PC-3 (cell line): ENCODE measurements at regions not wholly inside any gene's neighbourhood (a gene's known extent, or its start where the extent isn't known, plus 50 kb on each side); places are given as distances from the start of the nearest gene placed in this dataset.

Experiments used
- ATAC-seq: fragments of 200-7000 bp; cut with Tn5 transposase; 2 replicates; pipeline ENCODE4 v1.9.1; 2020; ENCODE audit warnings: mild to moderate bottlenecking, moderate library complexity
- BruUV-seq: library from RNA; stranded (reverse); fragments of 400-500 nt; replicated peaks from 2 replicates; lab custom pipeline; 2021; lab: Mats Ljungman, UMichigan
- CTCF ChIA-PET: fragments of 300-600 bp; sonication (Branson Sonifier 250); formaldehyde crosslinking; loops from one replicate; lab custom pipeline; 2022; ENCODE audit warnings: antibody characterized with exemption; lab: Charles Lee
- POLR2A ChIA-PET: fragments of 300-600 bp; sonication (Branson Sonifier 250); formaldehyde crosslinking; loops from one replicate; lab custom pipeline; 2022; ENCODE audit warnings: antibody characterized with exemption; ENCODE audit not compliant: unreplicated experiment; lab: Charles Lee
- DNase-seq: peaks from one replicate; pipeline ENCODE4 v3.0.0-alpha.2; 2015
- H2AFZ ChIP-seq: fragments of 300-600 bp; sonication (generic); 2 replicates; pipeline ENCODE4 v1.6.0; 2016; ENCODE audit warnings: antibody characterized with exemption, low read length
- H3F3A ChIP-seq: fragments of 300-600 bp; sonication (generic); one replicate; pipeline ENCODE4 v1.6.0; 2017; ENCODE audit warnings: antibody characterized with exemption, low read length, control low read depth, mild to moderate bottlenecking; ENCODE audit not compliant: unreplicated experiment
- H3K27ac ChIP-seq: fragments of 300-600 bp; sonication (generic); 2 replicates; pipeline ENCODE4 v1.5.1; 2016; ENCODE audit warnings: mild to moderate bottlenecking, low read length
- H3K27me3 ChIP-seq: fragments of 300-600 bp; sonication (generic); 2 replicates; pipeline ENCODE4 v1.6.1; 2016; ENCODE audit warnings: low read length, mixed read lengths
- H3K36me3 ChIP-seq: fragments of 300-600 bp; sonication (generic); 2 replicates; pipeline ENCODE4 v1.6.1; 2016; ENCODE audit warnings: low read depth, mixed run types, low read length, mixed read lengths
- H3K4me1 ChIP-seq: fragments of 300-600 bp; sonication (generic); 2 replicates; pipeline ENCODE4 v1.5.1; 2016; ENCODE audit warnings: low read length; ENCODE audit not compliant: insufficient read depth
- H3K4me2 ChIP-seq: fragments of 300-600 bp; sonication (generic); 2 replicates; pipeline ENCODE4 v1.6.0; 2016; ENCODE audit warnings: low read length
- H3K4me3 ChIP-seq: fragments of 300-600 bp; sonication (generic); 2 replicates; pipeline ENCODE4 v1.5.1; 2016; ENCODE audit warnings: mild to moderate bottlenecking, low read length, mixed read lengths
- H3K79me2 ChIP-seq: fragments of 300-600 bp; sonication (generic); 2 replicates; pipeline ENCODE4 v1.6.1; 2017; ENCODE audit warnings: low read length, mixed read lengths
- H3K9ac ChIP-seq: fragments of 300-600 bp; sonication (generic); 2 replicates; pipeline ENCODE4 v1.6.0; 2016; ENCODE audit warnings: mild to moderate bottlenecking, low read length
- H3K9me2 ChIP-seq: fragments of 300-600 bp; sonication (generic); replicated peaks from 2 replicates; pipeline ENCODE4 v1.6.1; 2016; ENCODE audit warnings: mixed run types, low read length, mixed read lengths
- H3K9me3 ChIP-seq: fragments of 300-600 bp; sonication (generic); 2 replicates; pipeline ENCODE4 v1.6.1; 2016; ENCODE audit warnings: low read length, mixed read lengths
- H4K20me1 ChIP-seq: fragments of 300-600 bp; sonication (generic); 2 replicates; pipeline ENCODE4 v1.6.1; 2016; ENCODE audit warnings: low read length, mixed read lengths
- EZH2 ChIP-seq: fragments of 300-600 bp; sonication (generic); IDR thresholded peaks from one replicate; pipeline ENCODE4 v1.6.1; 2017; ENCODE audit warnings: antibody characterized with exemption, mild to moderate bottlenecking, low read length; ENCODE audit not compliant: unreplicated experiment
- EZH2phosphoT487 ChIP-seq: fragments of 300-600 bp; sonication (generic); IDR thresholded peaks from 2 replicates; pipeline ENCODE4 v1.6.1; 2018; ENCODE audit warnings: mild to moderate bottlenecking, antibody characterized with exemption, low read length, borderline replicate concordance
- intact Hi-C: fragments of 100-400 bp; cut with micrococcal nuclease; formaldehyde crosslinking; loops from 2 replicates; pipeline ENCODE4 v1.9.0; 2023
- TF ChIP-seq, protein P1 (sequence below): fragments of 300-600 bp; sonication (generic); conservative IDR thresholded peaks from 2 replicates; pipeline ENCODE4 v1.5.1; 2017; ENCODE audit warnings: antibody characterized with exemption, low read depth, mild to moderate bottlenecking, low read length

DNA sequence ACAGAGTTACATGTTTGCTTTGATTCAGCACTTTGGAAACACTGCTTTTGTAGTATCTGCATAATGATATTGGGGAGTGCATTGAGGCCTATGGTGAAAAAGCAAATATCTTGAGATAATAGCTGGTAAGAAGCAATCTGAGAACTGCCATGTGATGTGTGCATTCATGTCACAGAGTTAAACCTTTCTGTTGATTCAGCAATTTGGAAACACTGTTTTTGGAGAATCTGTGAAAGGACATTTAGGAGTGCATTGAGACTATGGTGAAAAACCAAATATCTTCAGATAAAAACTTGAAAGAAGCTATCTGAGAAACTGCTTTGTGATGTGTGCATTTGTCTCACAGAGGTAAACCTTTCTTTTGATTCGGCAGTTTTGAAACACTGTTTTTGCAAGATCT is 346.8 kb downstream of the OR4C45 start:
- intact Hi-C loops, result no loop called here
- Histone ChIP-seq H4K20me1 (no peaks in the 10 kb centered on the region), H2AFZ (no peak overlapping the region), H3K9me2 (no peaks in the 10 kb centered on the region), H3F3A (no peaks in the 10 kb centered on the region), H3K4me1 (no peaks in the 10 kb centered on the region), H3K9me3 (peaks cover 62% of the 10 kb centered on the region), H3K9ac (no peak overlapping the region), H3K27me3 (no peaks in the 10 kb centered on the region), H3K4me3 (no peak overlapping the region), H3K27ac (no peak overlapping the region), H3K79me2 (no peaks in the 10 kb centered on the region), H3K36me3 (peaks cover 5% of the 10 kb centered on the region; the same call in 1 of the 2 replicates), H3K4me2 (no peak overlapping the region)
- TF ChIP-seq EZH2phosphoT487 (no peak), EZH2 (no peak)
- TF ChIP-seq, protein P1, sequence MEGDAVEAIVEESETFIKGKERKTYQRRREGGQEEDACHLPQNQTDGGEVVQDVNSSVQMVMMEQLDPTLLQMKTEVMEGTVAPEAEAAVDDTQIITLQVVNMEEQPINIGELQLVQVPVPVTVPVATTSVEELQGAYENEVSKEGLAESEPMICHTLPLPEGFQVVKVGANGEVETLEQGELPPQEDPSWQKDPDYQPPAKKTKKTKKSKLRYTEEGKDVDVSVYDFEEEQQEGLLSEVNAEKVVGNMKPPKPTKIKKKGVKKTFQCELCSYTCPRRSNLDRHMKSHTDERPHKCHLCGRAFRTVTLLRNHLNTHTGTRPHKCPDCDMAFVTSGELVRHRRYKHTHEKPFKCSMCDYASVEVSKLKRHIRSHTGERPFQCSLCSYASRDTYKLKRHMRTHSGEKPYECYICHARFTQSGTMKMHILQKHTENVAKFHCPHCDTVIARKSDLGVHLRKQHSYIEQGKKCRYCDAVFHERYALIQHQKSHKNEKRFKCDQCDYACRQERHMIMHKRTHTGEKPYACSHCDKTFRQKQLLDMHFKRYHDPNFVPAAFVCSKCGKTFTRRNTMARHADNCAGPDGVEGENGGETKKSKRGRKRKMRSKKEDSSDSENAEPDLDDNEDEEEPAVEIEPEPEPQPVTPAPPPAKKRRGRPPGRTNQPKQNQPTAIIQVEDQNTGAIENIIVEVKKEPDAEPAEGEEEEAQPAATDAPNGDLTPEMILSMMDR, result no peak
- ChIA-PET POLR2A (no interaction called here), CTCF (no interaction called here)
- no peak for ATAC-seq
- no peak for DNase-seq
- no TSS peak for BruUV-seq

DNA sequence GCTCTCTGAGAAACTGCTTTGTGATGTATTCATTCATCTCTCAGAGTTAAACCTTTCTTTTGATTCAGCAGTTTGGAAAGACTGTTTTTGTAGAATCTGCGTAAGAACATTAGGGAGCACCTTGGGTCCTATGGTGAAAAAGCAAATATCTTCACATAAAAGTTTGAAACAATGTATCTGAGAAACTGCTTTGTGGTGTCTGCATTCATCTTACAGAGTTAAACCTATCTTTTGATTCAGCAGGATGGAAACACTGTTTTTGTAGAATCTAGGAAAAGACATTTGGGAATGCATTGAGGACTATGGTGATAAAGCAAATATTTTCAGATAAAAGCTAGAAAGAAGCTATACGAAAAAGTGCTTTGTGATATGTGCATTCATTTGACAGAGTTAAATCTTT is 361.3 kb downstream of the OR4C45 start:
- Histone ChIP-seq H3K27ac (no peak overlapping the region), H4K20me1 (no peaks in the 10 kb centered on the region), H3F3A (no peaks in the 10 kb centered on the region), H3K9ac (no peak overlapping the region), H3K27me3 (no peaks in the 10 kb centered on the region), H3K4me3 (no peak overlapping the region), H3K4me1 (no peaks in the 10 kb centered on the region), H3K9me3 (peaks cover 49% of the 10 kb centered on the region), H2AFZ (no peak overlapping the region), H3K79me2 (no peaks in the 10 kb centered on the region), H3K9me2 (no peaks in the 10 kb centered on the region), H3K36me3 (peaks cover 16% of the 10 kb centered on the region; the same call in 1 of the 2 replicates), H3K4me2 (no peak overlapping the region)
- ChIA-PET CTCF (no interaction called here), POLR2A (no interaction called here)
- intact Hi-C loops, result no loop called here
- ATAC-seq (no peak), DNase-seq (no peak)
- TF ChIP-seq, protein P1, result no peak
- no peak for TF ChIP-seq EZH2
- no peak for TF ChIP-seq EZH2phosphoT487
- no TSS peak for BruUV-seq

DNA sequence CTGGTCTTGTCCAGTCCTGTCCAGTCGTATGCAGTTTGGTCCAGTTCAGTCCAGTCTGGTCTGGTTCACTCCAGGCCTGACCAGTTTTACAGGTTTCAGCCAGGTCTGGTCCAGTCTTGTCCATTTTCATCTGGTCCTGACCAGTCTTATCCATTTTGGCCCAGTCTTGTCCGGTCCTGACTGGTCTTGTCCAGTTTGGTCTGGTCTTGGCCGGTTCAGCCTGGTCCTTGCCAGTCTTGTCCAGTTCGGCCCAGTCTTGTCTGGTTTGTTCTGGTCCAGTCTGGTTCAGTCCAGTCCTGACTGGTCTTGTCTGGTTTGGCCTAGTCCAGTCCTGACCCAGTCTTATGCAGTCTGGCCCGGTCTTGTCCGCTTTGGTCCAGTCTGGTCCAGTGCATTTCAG is 380.2 kb downstream of the OR4C45 start:
- no peaks in the 10 kb centered on the region for H3K4me1 ChIP-seq
- H3F3A ChIP-seq, result no peaks in the 10 kb centered on the region
- ChIA-PET CTCF (no interaction called here), POLR2A (no interaction called here)
- TF ChIP-seq, protein P1, result no peak
- TF ChIP-seq EZH2phosphoT487 (no peak), EZH2 (no peak)
- peaks cover 11% of the 10 kb centered on the region; the same call in 1 of the 2 replicates for H3K9me3 ChIP-seq
- DNase-seq (no peak), ATAC-seq (no peak)
- H3K79me2 ChIP-seq, result no peaks in the 10 kb centered on the region
- H3K9ac ChIP-seq, result no peak overlapping the region
- no TSS peak for BruUV-seq
- no peak overlapping the region for H3K4me2 ChIP-seq
- no peaks in the 10 kb centered on the region for H3K9me2 ChIP-seq
- H3K27ac ChIP-seq, result no peak overlapping the region
- H3K27me3 ChIP-seq, result no peaks in the 10 kb centered on the region
- H3K4me3 ChIP-seq, result no peak overlapping the region
- intact Hi-C loops, result no loop called here
- H2AFZ ChIP-seq, result no peak overlapping the region
- no peaks in the 10 kb centered on the region for H4K20me1 ChIP-seq
- H3K36me3 ChIP-seq, result no peaks in the 10 kb centered on the region
